Fibroblast of pulmonary artery (primary cell): ENCODE measurements at regions not wholly inside any gene's neighbourhood (a gene's known extent, or its start where the extent isn't known, plus 50 kb on each side); places are given as distances from the start of the nearest gene placed in this dataset.

Source experiments
- DNase-seq: peaks from one replicate; pipeline ENCODE4 v3.0.0-alpha.2; 2010; ENCODE audit warnings: low read depth
- H3K4me3 ChIP-seq: replicated peaks from 2 replicates; pipeline ENCODE4 v1.5.1; 2011; ENCODE audit warnings: low read depth, mild to moderate bottlenecking, control low read depth, low read length, moderate library complexity
- TF ChIP-seq, protein P1 (sequence below): IDR thresholded peaks from 2 replicates; pipeline ENCODE4 v1.5.1; 2011; ENCODE audit warnings: mild to moderate bottlenecking, control low read depth, low read length, inconsistent platforms; ENCODE audit errors: missing control alignments

DNA sequence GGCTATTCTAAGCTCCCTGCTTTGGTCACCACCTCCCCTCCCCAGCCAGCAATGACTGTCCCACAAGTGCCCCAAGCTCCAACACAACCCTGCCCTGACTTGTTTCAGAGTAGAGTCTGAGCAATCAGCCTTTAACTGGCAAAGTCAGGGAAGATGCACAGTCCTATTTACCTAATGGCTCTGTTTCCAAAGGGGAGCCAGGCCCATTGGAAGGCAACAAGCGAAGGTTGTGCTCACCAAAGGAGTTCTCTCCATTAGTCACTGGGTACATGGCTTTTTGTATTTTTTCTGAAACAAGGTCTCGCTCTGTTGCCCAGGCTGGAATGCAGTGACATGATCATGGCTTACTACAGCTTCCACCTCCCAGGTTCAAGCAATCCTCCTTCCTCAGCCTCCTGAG is 267.1 kb upstream of the CRY1 start:
- TF ChIP-seq, protein P1, sequence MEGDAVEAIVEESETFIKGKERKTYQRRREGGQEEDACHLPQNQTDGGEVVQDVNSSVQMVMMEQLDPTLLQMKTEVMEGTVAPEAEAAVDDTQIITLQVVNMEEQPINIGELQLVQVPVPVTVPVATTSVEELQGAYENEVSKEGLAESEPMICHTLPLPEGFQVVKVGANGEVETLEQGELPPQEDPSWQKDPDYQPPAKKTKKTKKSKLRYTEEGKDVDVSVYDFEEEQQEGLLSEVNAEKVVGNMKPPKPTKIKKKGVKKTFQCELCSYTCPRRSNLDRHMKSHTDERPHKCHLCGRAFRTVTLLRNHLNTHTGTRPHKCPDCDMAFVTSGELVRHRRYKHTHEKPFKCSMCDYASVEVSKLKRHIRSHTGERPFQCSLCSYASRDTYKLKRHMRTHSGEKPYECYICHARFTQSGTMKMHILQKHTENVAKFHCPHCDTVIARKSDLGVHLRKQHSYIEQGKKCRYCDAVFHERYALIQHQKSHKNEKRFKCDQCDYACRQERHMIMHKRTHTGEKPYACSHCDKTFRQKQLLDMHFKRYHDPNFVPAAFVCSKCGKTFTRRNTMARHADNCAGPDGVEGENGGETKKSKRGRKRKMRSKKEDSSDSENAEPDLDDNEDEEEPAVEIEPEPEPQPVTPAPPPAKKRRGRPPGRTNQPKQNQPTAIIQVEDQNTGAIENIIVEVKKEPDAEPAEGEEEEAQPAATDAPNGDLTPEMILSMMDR = no peak
- no peak for DNase-seq
- no peak overlapping the region for H3K4me3 ChIP-seq

DNA sequence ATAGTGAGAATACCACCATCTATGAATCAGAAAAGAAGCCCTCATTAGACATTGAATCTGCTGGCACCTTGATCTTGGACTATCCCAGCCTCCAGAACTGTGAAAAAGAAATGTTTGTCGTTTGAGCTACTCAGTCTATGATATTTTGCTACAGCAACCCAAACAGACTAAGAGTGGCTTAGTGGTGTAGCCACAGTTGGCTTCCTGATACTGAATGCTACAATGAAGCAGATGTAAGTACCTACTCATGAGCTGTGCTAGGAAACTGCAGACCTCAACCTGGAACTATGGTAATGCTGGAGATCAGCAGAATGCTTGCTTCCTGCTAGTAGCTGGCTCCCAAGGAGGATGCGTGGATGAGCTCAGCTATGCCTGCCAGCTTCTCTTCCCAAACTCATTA is 268.6 kb upstream of the CRY1 start:
- H3K4me3 ChIP-seq = no peak overlapping the region
- no peak for DNase-seq
- TF ChIP-seq, protein P1 = no peak

DNA sequence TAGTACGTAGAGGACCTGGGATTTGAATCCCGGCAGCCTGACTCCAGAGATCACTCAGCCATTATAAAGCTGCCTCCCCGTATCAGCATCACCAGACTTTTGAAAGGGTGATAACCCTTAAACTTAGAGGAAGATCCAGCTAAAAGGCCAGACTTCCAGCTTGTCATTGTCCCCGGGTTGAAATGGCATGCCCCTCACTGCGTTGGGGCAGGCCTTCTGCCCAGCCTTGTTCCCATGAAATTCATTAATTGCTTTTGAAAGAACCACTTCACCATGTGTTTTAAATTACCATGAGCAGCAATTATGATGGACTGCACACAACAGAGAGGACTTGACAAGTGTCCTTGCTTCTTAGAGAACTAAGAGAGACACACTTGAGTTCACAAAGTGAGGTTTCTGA is 269.6 kb upstream of the CRY1 start:
- TF ChIP-seq, protein P1 = no peak
- H3K4me3 ChIP-seq = no peak overlapping the region
- DNase-seq = no peak

DNA sequence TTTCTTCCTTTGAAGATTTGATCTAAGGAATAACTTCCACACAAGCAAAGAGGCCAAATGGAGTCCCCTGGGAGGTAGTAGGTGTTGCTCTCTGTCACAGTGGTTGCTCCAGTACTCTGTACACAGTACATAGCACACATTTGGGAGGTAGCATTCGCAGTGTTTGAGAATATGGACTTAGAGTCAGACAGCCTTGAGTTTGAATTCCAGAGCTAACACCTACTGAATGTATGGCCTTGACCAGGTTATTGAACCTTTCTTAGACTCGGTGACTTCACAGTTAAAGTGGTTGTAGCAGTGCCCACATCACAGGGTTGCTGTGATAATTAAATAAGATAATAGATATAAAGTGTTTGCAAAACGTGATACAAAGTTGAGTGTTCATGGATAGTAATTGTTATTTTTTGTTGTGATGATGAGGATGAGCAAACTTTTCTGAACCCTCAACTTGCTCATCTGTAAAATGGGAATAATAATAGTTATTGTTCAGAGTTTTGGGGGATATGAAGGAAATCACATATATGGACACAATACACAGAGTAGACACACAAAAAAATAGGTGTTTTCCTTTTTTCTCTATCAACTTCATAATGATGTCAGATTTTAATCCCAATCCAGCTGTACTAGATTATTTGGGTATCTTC is 271.6 kb upstream of the CRY1 start:
- no peak overlapping the region for H3K4me3 ChIP-seq
- TF ChIP-seq, protein P1 = no peak
- no peak for DNase-seq

DNA sequence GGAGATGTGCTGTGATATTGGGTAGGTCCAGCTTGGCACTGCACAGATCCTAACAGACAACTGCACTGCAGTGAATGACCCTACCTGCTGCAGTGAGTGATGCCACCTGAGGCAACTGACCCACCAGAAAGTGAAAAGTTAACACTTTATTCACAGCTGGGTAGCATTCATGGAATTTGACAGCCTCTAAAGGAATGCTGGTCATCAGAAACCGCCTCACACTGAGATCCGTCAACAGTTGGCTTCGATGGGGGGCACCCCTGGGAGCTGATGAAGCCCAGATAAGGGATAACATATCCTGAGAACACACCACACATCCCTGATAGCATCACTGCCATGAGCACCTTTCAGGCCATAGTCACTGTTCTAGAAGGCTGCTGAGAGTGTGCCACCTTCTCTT is 272.4 kb upstream of the CRY1 start:
- TF ChIP-seq, protein P1 = no peak
- no peak for DNase-seq
- H3K4me3 ChIP-seq = no peak overlapping the region

DNA sequence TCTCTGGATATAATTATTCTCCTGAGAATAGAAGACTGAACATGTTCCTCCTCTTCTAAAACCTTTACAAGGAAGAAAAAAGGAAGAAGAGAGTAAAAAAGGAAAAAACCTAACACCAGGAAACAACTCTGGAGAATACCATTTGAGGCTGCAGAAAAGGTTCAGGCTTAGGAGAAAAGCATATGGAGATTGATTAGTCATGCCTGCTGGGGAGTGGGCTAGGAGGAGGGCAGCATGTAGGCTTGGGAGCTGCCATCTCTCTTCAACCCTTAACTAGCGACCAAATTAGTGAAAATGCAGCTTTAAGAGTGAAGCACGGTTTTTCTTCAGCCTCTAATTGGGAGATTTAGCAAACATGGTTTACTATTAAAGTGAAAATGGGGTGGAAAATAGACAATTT is 273.0 kb upstream of the CRY1 start:
- no peak for DNase-seq
- H3K4me3 ChIP-seq = no peak overlapping the region
- TF ChIP-seq, protein P1 = no peak

DNA sequence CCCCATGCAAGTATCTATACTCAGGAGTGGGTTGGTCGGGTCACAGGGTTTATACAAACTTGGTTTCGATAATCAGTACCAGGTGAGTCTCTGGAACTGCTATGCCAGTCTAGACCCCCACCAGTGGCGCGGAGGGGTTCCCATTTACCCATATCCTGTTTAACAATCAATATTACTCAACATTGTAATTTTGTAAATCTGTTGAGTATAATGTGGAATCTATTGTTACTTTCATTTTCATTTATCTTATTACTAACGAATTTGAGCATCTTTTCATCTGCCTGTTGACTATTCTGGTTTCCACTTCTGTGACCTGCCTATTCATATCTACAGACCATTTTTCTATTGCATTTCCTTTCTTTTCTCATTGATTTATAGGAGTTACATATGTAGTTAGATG is 275.2 kb upstream of the CRY1 start:
- TF ChIP-seq, protein P1 = no peak
- DNase-seq = no peak
- H3K4me3 ChIP-seq = no peak overlapping the region
